GM20000 (cell line): ENCODE measurements at regions not wholly inside any gene's neighbourhood (a gene's known extent, or its start where the extent isn't known, plus 50 kb on each side); places are given as distances from the start of the nearest gene placed in this dataset.

Source experiments
- DNase-seq: peaks from one replicate; pipeline ENCODE4 v3.0.0; 2012; ENCODE audit warnings: low spot score
- CTCF ChIP-seq: IDR thresholded peaks from 2 replicates; pipeline ENCODE4 v1.5.1; 2012; ENCODE audit warnings: mild to moderate bottlenecking, control low read depth; ENCODE audit errors: extremely low read depth, missing control alignments

GRCh38 chr6:53730767-53731166, 64.0 kb upstream of the LRRC1 start:
- DNase-seq: no peak
- TF ChIP-seq CTCF: no peak

GRCh38 chr6:53728570-53729194, 63.1 kb upstream of the KLHL31 start:
- DNase-seq: peak; percentile 41
- peak; percentile 95 for TF ChIP-seq CTCF

- DNase-seq: no peak
- TF ChIP-seq CTCF: no peak
Observed at GRCh38 chr6:53727748-53728147, 62.2 kb upstream of the KLHL31 start.

- peak; percentile 77 for DNase-seq
- peak; percentile 96 for TF ChIP-seq CTCF
Observed at GRCh38 chr6:53725791-53726575, 60.4 kb upstream of the KLHL31 start.

- no peak for DNase-seq
- no peak for TF ChIP-seq CTCF
Observed at GRCh38 chr6:53724501-53724900, 58.9 kb upstream of the KLHL31 start.

GRCh38 chr6:53723331-53723730, 57.8 kb upstream of the KLHL31 start:
- no peak for DNase-seq
- TF ChIP-seq CTCF: no peak

- no peak for TF ChIP-seq CTCF
- no peak for DNase-seq
Observed at GRCh38 chr6:53721766-53722165, 56.2 kb upstream of the KLHL31 start.
